ENCODE measurements at regions not wholly inside any gene's neighbourhood (a gene's known extent, or its start where the extent isn't known, plus 50 kb on each side); places are given as distances from the start of the nearest gene placed in this dataset.

DNA sequence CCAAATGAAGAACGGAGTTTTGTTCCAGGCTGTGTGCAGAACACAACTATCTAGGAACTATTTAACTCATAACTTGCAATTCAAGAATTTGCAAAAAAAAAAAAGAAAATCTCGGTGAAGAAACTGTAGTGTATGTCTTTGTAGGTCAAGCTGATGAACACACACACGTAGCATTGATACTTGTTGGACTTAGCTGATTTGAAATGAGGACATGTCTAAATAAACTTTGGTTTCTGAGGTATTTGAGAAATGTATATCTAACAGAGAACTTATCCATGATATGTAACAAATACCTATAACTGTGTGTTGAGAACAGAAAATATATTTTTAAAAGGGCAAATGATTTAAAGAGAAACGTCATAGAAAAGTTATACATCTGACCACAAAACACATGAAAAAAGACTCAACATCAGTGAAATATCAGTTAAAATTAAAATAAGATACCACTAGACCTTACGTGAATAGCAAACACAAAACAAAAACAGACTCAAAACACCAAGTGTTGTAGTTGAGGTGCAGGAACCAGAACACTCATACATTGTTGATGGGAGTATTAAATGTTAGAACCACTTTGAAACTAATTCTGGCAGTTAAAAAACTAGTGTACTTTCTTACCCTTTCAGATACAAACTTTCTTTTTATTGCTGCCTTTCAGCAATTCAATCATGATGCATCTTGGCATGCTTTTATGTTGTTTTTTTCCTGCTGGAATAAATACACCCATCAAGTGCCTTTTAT lies 1535.8 kb upstream of the PCDH10 start:
- H3K36me3 ChIP-seq (replicated peaks; ENCODE audit: insufficient read depth, low read depth): no peaks in the 10 kb centered on the region
- H3K79me2 ChIP-seq: no peaks in the 10 kb centered on the region
- no peak overlapping the region for H3K4me3 ChIP-seq
- 81% methylated on average over 5 of the region's 5 CpGs for WGBS (ENCODE audit: low lambda C conversion rate, missing lambda C conversion rate)
- no peak overlapping the region for H3K27ac ChIP-seq
- no peak overlapping the region for H3K4me2 ChIP-seq
- no peaks in the 10 kb centered on the region for H4K20me1 ChIP-seq (ENCODE audit: insufficient read depth, poor library complexity, severe bottlenecking)
- H3K9me2 ChIP-seq (replicated peaks; ENCODE audit: insufficient read depth): no peaks in the 10 kb centered on the region
- no peaks in the 10 kb centered on the region for H3K9me3 ChIP-seq (ENCODE audit: low read depth)
- TF ChIP-seq EZH2 (IDR thresholded peaks at IDR 0.05; ENCODE audit: borderline replicate concordance) (no peak), EZH2phosphoT487 (IDR thresholded peaks at IDR 0.05; ENCODE audit: low read depth, severe bottlenecking, unreplicated experiment) (no peak)
- TF ChIP-seq, protein P1, sequence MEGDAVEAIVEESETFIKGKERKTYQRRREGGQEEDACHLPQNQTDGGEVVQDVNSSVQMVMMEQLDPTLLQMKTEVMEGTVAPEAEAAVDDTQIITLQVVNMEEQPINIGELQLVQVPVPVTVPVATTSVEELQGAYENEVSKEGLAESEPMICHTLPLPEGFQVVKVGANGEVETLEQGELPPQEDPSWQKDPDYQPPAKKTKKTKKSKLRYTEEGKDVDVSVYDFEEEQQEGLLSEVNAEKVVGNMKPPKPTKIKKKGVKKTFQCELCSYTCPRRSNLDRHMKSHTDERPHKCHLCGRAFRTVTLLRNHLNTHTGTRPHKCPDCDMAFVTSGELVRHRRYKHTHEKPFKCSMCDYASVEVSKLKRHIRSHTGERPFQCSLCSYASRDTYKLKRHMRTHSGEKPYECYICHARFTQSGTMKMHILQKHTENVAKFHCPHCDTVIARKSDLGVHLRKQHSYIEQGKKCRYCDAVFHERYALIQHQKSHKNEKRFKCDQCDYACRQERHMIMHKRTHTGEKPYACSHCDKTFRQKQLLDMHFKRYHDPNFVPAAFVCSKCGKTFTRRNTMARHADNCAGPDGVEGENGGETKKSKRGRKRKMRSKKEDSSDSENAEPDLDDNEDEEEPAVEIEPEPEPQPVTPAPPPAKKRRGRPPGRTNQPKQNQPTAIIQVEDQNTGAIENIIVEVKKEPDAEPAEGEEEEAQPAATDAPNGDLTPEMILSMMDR (IDR thresholded peaks at IDR 0.05; ENCODE audit: poor library complexity): no peak
- no peak for DNase-seq (ENCODE audit: low spot score)
- no peaks in the 10 kb centered on the region for H3K27me3 ChIP-seq
- H3K4me1 ChIP-seq (ENCODE audit: insufficient read depth): no peaks in the 10 kb centered on the region
- H2AFZ ChIP-seq: no peak overlapping the region

DNA sequence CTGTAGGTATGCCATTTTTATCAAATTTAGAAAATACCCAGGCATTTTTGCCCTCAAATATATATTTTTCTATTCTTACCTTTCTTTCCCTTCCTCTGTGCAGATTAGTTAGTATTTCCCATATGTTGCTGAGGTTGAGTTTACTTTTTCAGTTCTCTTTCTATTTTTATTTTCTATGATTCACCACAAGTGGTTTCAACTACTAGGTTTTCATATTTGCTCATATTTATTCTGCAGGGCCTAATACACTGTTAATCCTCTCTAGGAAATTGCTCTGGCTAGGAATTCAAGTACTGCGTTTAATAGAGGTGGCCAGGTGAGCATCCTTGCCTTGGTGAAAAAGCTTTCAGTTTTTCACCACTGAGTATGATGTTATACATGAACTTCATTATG lies 1535.3 kb upstream of the PCDH10 start:
- H3K4me1 ChIP-seq (ENCODE audit: insufficient read depth): no peaks in the 10 kb centered on the region
- TF ChIP-seq, protein P1 (IDR thresholded peaks at IDR 0.05; ENCODE audit: poor library complexity): no peak
- no peak for TF ChIP-seq EZH2phosphoT487 (IDR thresholded peaks at IDR 0.05; ENCODE audit: low read depth, severe bottlenecking, unreplicated experiment)
- no peak for TF ChIP-seq EZH2 (IDR thresholded peaks at IDR 0.05; ENCODE audit: borderline replicate concordance)
- WGBS (ENCODE audit: low lambda C conversion rate, missing lambda C conversion rate): 78% methylated on average over 1 of the region's 1 CpG
- no peak for DNase-seq (ENCODE audit: low spot score)
- no peaks in the 10 kb centered on the region for H4K20me1 ChIP-seq (ENCODE audit: insufficient read depth, poor library complexity, severe bottlenecking)
- H3K27ac ChIP-seq: no peak overlapping the region
- no peaks in the 10 kb centered on the region for H3K9me3 ChIP-seq (ENCODE audit: low read depth)
- H3K4me2 ChIP-seq: no peak overlapping the region
- H2AFZ ChIP-seq: no peak overlapping the region
- H3K36me3 ChIP-seq (replicated peaks; ENCODE audit: insufficient read depth, low read depth): no peaks in the 10 kb centered on the region
- H3K79me2 ChIP-seq: no peaks in the 10 kb centered on the region
- H3K4me3 ChIP-seq: no peak overlapping the region
- no peaks in the 10 kb centered on the region for H3K27me3 ChIP-seq
- H3K9me2 ChIP-seq (replicated peaks; ENCODE audit: insufficient read depth): no peaks in the 10 kb centered on the region

DNA sequence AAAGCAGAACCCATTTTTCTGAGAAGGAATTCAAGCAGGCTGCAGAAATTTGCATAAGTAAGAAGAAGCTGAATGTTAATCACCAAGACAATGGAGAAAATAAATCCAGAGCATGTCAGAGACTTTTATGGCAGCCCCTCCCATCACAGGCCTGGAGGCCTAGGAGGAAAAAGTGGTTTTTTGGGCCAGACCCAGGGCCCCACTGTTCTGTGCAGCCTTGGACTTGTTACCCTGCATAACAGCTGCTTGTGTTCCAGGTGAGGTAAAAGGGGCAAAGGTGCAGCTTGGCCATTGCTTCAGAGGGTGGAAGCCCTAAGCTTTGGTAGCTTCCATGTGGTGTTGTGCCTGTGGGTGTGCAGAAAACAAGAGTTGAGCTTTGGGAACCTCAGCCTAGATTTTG lies 1516.2 kb upstream of the PCDH10 start:
- no peak overlapping the region for H3K27ac ChIP-seq
- no peak overlapping the region for H3K4me2 ChIP-seq
- no peaks in the 10 kb centered on the region for H3K9me2 ChIP-seq (replicated peaks; ENCODE audit: insufficient read depth)
- TF ChIP-seq EZH2phosphoT487 (IDR thresholded peaks at IDR 0.05; ENCODE audit: low read depth, severe bottlenecking, unreplicated experiment) (no peak), EZH2 (IDR thresholded peaks at IDR 0.05; ENCODE audit: borderline replicate concordance) (no peak)
- TF ChIP-seq, protein P1 (IDR thresholded peaks at IDR 0.05; ENCODE audit: poor library complexity): no peak
- no peaks in the 10 kb centered on the region for H3K27me3 ChIP-seq
- no peak overlapping the region for H2AFZ ChIP-seq
- no peaks in the 10 kb centered on the region for H4K20me1 ChIP-seq (ENCODE audit: insufficient read depth, poor library complexity, severe bottlenecking)
- H3K9me3 ChIP-seq (ENCODE audit: low read depth): no peaks in the 10 kb centered on the region
- H3K4me1 ChIP-seq (ENCODE audit: insufficient read depth): no peaks in the 10 kb centered on the region
- H3K4me3 ChIP-seq: no peak overlapping the region
- no peaks in the 10 kb centered on the region for H3K36me3 ChIP-seq (replicated peaks; ENCODE audit: insufficient read depth, low read depth)
- no peak for DNase-seq (ENCODE audit: low spot score)
- H3K79me2 ChIP-seq: no peaks in the 10 kb centered on the region

Data from hepatocyte (in vitro differentiated cells).